ENCODE measurements at regions not wholly inside any gene's neighbourhood (a gene's known extent, or its start where the extent isn't known, plus 50 kb on each side); places are given as distances from the start of the nearest gene placed in this dataset.

DNA sequence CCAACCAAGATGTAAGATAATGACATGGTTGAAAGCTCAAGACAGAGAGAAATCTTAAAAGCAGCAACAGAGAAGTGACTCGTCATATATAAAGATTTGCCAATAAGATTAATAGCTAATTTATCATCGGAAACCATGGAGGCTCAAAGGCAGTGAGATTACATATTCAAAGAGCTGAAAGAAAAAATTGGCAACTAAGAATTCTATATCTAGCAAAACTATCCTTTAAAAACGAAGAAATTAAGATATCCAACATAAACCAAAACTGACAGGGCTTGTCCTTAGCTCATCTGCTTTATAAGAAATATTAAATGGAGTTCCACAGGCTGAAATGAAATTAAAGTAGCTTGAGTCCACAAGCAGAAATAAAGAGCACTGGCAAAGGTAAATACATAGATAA is 236.6 kb downstream of the ANAPC1 start:
- TF ChIP-seq, protein P1, sequence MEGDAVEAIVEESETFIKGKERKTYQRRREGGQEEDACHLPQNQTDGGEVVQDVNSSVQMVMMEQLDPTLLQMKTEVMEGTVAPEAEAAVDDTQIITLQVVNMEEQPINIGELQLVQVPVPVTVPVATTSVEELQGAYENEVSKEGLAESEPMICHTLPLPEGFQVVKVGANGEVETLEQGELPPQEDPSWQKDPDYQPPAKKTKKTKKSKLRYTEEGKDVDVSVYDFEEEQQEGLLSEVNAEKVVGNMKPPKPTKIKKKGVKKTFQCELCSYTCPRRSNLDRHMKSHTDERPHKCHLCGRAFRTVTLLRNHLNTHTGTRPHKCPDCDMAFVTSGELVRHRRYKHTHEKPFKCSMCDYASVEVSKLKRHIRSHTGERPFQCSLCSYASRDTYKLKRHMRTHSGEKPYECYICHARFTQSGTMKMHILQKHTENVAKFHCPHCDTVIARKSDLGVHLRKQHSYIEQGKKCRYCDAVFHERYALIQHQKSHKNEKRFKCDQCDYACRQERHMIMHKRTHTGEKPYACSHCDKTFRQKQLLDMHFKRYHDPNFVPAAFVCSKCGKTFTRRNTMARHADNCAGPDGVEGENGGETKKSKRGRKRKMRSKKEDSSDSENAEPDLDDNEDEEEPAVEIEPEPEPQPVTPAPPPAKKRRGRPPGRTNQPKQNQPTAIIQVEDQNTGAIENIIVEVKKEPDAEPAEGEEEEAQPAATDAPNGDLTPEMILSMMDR (conservative IDR thresholded peaks at IDR 0.05; ENCODE audit: low read depth, low read length) = no peak
- no peak overlapping the region for H3K4me3 ChIP-seq (ENCODE audit: low read depth, low read length)
- no peak for DNase-seq (ENCODE audit: low read depth)

DNA sequence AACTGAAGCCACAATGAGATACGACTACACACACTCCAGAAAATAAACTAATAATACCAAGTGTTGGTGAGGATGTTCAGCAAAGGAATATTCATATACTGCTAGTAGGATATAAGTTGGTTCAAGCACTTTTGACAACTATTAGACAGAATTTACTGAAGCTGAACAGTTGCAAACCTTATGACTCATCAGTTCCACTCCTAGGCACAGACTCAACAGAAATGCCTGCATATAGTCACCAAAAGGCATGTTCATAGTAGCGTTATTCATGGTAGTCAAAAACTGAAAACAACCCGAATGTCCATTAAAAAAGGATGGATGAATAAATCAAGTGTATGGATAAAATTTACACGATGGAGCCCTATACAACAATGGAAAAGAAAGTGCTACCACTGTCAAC is 232.0 kb downstream of the ANAPC1 start:
- DNase-seq (ENCODE audit: low read depth) = no peak
- no peak overlapping the region for H3K4me3 ChIP-seq (ENCODE audit: low read depth, low read length)
- TF ChIP-seq, protein P1 (conservative IDR thresholded peaks at IDR 0.05; ENCODE audit: low read depth, low read length) = no peak

DNA sequence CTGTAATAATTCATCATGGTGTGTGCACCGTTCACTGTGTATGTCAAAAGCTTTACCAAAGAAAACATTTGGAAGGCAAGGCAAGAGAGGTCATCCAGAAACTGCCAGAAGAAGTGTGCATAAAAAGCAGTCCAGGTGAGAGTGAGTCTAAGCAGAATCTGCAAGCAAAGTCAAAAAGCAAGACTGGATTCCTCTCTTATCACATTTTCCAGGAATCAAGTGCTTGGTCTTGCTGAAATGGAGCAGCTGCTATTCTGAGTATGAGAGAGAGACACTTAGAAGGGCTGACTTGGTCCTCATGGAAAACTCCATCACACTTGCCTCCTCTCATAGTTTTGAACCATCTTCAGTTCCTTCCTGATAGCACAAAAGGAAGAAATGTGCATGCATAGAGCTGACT is 231.3 kb downstream of the ANAPC1 start:
- DNase-seq (ENCODE audit: low read depth) = no peak
- H3K4me3 ChIP-seq (ENCODE audit: low read depth, low read length) = no peak overlapping the region
- TF ChIP-seq, protein P1 (conservative IDR thresholded peaks at IDR 0.05; ENCODE audit: low read depth, low read length) = no peak

DNA sequence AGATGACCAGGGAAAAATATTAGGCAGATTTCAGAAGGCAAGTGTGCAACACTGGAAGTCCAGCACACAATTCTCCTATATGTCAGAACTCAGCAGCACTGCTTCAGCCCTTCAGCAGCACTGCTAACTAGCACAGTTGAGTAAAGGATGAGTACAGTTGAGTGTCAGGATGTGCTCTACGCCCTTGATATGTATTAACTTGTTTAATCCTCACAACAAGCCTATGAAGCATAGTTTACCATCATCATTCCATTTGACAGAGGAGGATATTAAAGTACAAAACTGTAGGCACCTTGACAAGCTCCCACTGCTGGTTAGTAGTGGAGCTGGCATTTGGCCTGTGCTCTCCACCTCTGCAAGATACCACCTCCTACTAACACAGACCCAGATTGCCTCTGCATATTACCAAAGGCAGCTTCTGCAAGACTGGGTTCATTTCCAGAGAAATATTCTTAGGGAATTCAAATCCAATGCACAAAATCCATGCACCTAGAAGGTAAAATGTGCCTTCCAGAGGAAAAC is 230.8 kb downstream of the ANAPC1 start:
- no peak overlapping the region for H3K4me3 ChIP-seq (ENCODE audit: low read depth, low read length)
- TF ChIP-seq, protein P1 (conservative IDR thresholded peaks at IDR 0.05; ENCODE audit: low read depth, low read length) = no peak
- no peak for DNase-seq (ENCODE audit: low read depth)

- no peak overlapping the region for H3K4me3 ChIP-seq (ENCODE audit: low read depth, low read length)
- DNase-seq (ENCODE audit: low read depth) = no peak
- TF ChIP-seq, protein P1 (conservative IDR thresholded peaks at IDR 0.05; ENCODE audit: low read depth, low read length) = no peak
Measured at GRCh38 chr2:111653913-111654312, 230.1 kb downstream of the ANAPC1 start.

DNA sequence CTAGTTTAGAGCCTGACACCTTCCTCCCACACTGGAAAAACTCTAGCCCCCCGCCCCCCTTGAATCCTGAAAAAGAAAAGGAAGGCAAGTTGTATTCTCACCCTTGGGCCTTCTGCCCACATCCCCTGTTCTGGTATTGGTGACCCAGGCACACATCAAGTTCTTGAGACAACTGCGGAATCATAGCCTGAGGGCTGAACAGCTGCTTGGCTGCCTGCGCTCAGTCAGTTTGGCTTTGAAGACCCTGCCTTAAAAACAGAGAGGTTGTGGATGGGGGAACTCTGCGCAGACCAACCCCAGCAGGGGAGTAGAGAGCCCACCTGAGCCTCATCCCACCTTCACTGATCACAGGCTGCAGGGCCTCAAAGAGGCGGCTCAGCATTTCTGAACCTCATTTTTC is 229.2 kb downstream of the ANAPC1 start:
- TF ChIP-seq, protein P1 (conservative IDR thresholded peaks at IDR 0.05; ENCODE audit: low read depth, low read length) = no peak
- DNase-seq (ENCODE audit: low read depth) = no peak
- no peak overlapping the region for H3K4me3 ChIP-seq (ENCODE audit: low read depth, low read length)

GRCh38 chr2:111656436-111656835 is 227.6 kb downstream of the ANAPC1 start:
- no peak overlapping the region for H3K4me3 ChIP-seq (ENCODE audit: low read depth, low read length)
- DNase-seq (ENCODE audit: low read depth) = no peak
- TF ChIP-seq, protein P1 (conservative IDR thresholded peaks at IDR 0.05; ENCODE audit: low read depth, low read length) = no peak

Data from epithelial cell of proximal tubule (primary cell).